B cell (primary cell): ENCODE measurements at regions not wholly inside any gene's neighbourhood (a gene's known extent, or its start where the extent isn't known, plus 50 kb on each side); places are given as distances from the start of the nearest gene placed in this dataset.

Experiments
- ATAC-seq: fragments of 200-7000 bp; cut with Tn5 transposase; one replicate; pipeline ENCODE4 v1.10.0; 2021; ENCODE audit warnings: low read depth, mild to moderate bottlenecking, moderate number of reproducible peaks, moderate library complexity
- CTCF ChIA-PET: fragments of 350-600 bp; sonication (Branson Sonifier 250); formaldehyde crosslinking; loops from one replicate; lab custom pipeline; 2021; ENCODE audit warnings: antibody characterized with exemption, inconsistent platforms; lab: Charles Lee
- POLR2A ChIA-PET: fragments of 350-600 bp; sonication (Branson Sonifier 250); formaldehyde crosslinking; loops from one replicate; lab custom pipeline; 2021; ENCODE audit warnings: antibody characterized with exemption; lab: Charles Lee
- DNase-seq: peaks from one replicate; pipeline ENCODE4 v3.0.0; 2013
- H2AFZ ChIP-seq: 2 replicates; pipeline ENCODE4 v1.6.1; 2012; ENCODE audit warnings: mild to moderate bottlenecking, low read depth, low read length; ENCODE audit not compliant: insufficient read depth, poor library complexity, severe bottlenecking
- H3K27ac ChIP-seq, 2 donors: 1 replicate in 1 of 2; 2 replicates in 1 of 2; pipeline ENCODE4 v1.5.1; 2012 to 2013; ENCODE audit warnings: low read length in 2 of 2, mild to moderate bottlenecking in 2 of 2, moderate library complexity in 1 of 2
- H3K27me3 ChIP-seq, 4 experiments: fragments of 200-600 bp in 1 of 4; sonication (generic) in 1 of 4; replicated peaks in 1 of 4; 1 replicate in 2 of 4; 2 replicates in 2 of 4; pipeline versions ENCODE4 v1.6.1 to v1.7.0; 2013 to 2016; ENCODE audit warnings: low read length in 3 of 4, mild to moderate bottlenecking in 2 of 4, mixed read lengths in 1 of 4, moderate library complexity in 1 of 4; ENCODE audit not compliant: insufficient read depth in 4 of 4, control insufficient read depth in 3 of 4; ENCODE audit errors: control extremely low read depth in 1 of 4
- H3K36me3 ChIP-seq, 2 experiments: replicated peaks in 1 of 2; 1 replicate in 1 of 2; 2 replicates in 1 of 2; pipeline versions ENCODE4 v1.6.1 to v1.7.1; 2013; ENCODE audit warnings: low read length in 1 of 2; ENCODE audit not compliant: insufficient read depth in 2 of 2, control insufficient read depth in 1 of 2; ENCODE audit errors: control extremely low read depth in 1 of 2, extremely low read depth in 1 of 2
- H3K4me1 ChIP-seq, 2 donors: fragments of 200-600 bp in 1 of 2; sonication (generic) in 1 of 2; 1 replicate in 1 of 2; 2 replicates in 1 of 2; pipeline versions ENCODE4 v1.5.1 to v1.6.1; 2013 to 2017; ENCODE audit warnings: low read length in 2 of 2; ENCODE audit not compliant: control insufficient read depth in 2 of 2, insufficient read depth in 2 of 2
- H3K4me2 ChIP-seq: replicated peaks from 2 replicates; pipeline ENCODE3; 2012; ENCODE audit warnings: mild to moderate bottlenecking, low read depth, low read length; ENCODE audit not compliant: poor library complexity, severe bottlenecking
- H3K4me3 ChIP-seq, 5 experiments: fragments of 200-600 bp in 1 of 5; sonication (generic) in 1 of 5; 1 replicate in 3 of 5; 2 replicates in 2 of 5; pipeline versions ENCODE4 v1.5.1 to v1.7.0; 2011 to 2016; ENCODE audit warnings: low read length in 4 of 5, mild to moderate bottlenecking in 4 of 5, low read depth in 2 of 5, control low read depth in 1 of 5, moderate library complexity in 1 of 5; ENCODE audit not compliant: insufficient read depth in 1 of 5; ENCODE audit errors: control extremely low read depth in 1 of 5, extremely low read depth in 1 of 5
- H3K79me2 ChIP-seq: fragments of 200-600 bp; sonication (generic); one replicate; pipeline ENCODE4 v1.6.0; 2016; ENCODE audit warnings: low read length; ENCODE audit not compliant: control insufficient read depth, insufficient read depth
- H3K9ac ChIP-seq: fragments of 200-600 bp; sonication (generic); 2 replicates; pipeline ENCODE4 v1.6.1; 2017; ENCODE audit warnings: mild to moderate bottlenecking, low read length, moderate library complexity
- H3K9me3 ChIP-seq, 3 donors: one replicate each; pipeline versions ENCODE4 v1.6.1 to v1.7.1; 2013; ENCODE audit warnings: low read length in 2 of 3; ENCODE audit not compliant: control insufficient read depth in 2 of 3, insufficient read depth in 1 of 3; ENCODE audit errors: control extremely low read depth in 1 of 3
- H4K20me1 ChIP-seq: 2 replicates; pipeline ENCODE4 v1.6.0; 2012; ENCODE audit warnings: mild to moderate bottlenecking, low read length; ENCODE audit not compliant: insufficient read depth, control insufficient read depth, poor library complexity, severe bottlenecking
- H3K27ac Mint-ChIP-seq: one replicate; pipeline ENCODE4 v1.8.0; 2021; ENCODE audit warnings: mixed read lengths
- H3K27me3 Mint-ChIP-seq: one replicate; pipeline ENCODE4 v1.8.0; 2021; ENCODE audit warnings: mixed read lengths
- H3K4me1 Mint-ChIP-seq: one replicate; pipeline ENCODE4 v1.8.0; 2021; ENCODE audit warnings: mixed read lengths
- H3K4me3 Mint-ChIP-seq: one replicate; pipeline ENCODE4 v1.8.0; 2021; ENCODE audit warnings: mixed read lengths
- H3K9me3 Mint-ChIP-seq: one replicate; pipeline ENCODE4 v1.8.0; 2022; ENCODE audit warnings: mixed read lengths; ENCODE audit not compliant: insufficient read depth
- EZH2 ChIP-seq: IDR thresholded peaks from 2 replicates; pipeline ENCODE4 v1.6.1; 2012; ENCODE audit warnings: borderline replicate concordance, low read depth, mild to moderate bottlenecking, moderate library complexity, low read length; ENCODE audit not compliant: insufficient read depth, poor library complexity, severe bottlenecking
- WGBS: methylation state at CpG from one replicate; pipeline ENCODE4 v1.1.5; 2013; ENCODE audit warnings: missing lambda C conversion rate; ENCODE audit not compliant: insufficient coverage; 5-methylcytosine and 5-hydroxymethylcytosine counted together
- intact Hi-C: fragments of 100-400 bp; cut with micrococcal nuclease; formaldehyde crosslinking; loops from one replicate; pipeline ENCODE4 v1.10.0; 2022
- TF ChIP-seq, protein P1 (sequence below): fragments of 200-600 bp; IDR thresholded peaks from one replicate; pipeline ENCODE4 v1.8.0; 2022; ENCODE audit warnings: antibody characterized with exemption, mild to moderate bottlenecking

DNA sequence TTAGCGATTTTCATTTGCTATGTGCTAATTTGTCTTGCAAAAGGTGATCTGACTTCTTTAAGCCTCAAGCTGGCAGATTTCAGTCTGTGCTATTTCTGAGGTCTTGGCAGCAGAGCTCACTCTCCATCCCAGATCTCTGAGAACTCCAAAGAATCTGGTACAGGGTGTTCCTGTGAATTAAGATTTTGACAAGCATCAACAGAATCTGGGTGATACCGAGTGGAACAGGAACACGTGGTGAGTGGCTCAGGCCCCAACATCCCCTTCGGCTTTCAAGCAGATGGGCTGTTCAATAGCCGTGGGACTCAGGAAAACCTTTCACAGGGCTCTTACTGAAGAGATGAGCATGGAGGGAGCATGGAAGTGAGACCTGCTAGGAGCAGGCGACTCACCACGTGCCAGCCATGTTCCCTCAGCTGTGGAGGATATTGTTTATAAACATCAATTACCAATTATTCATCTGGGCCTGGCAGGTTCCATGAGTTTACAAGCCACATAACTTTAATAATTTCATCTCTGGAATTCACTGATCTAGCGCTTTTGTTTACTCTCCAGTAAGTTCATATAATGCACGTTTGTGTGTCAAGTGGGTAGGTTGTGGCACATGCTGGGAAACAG, 103.4 kb upstream of the SELENOK start:
- intact Hi-C loops = no loop called here
- Mint-ChIP-seq H3K27ac (no peak overlapping the region), H3K4me3 (no peak overlapping the region), H3K4me1 (peaks cover 4% of the 10 kb centered on the region), H3K9me3 (no peaks in the 10 kb centered on the region), H3K27me3 (peaks cover 14% of the 10 kb centered on the region)
- no peak overlapping the region for H3K4me2 ChIP-seq
- no peak overlapping the region for H3K4me3 ChIP-seq
- WGBS = 77% methylated on average over 4 of the region's 9 CpGs
- H3K27me3 ChIP-seq = no peaks in the 10 kb centered on the region
- DNase-seq (no peak), ATAC-seq (no peak)
- CTCF ChIA-PET = no interaction called here
- no peaks in the 10 kb centered on the region for H3K79me2 ChIP-seq
- H3K36me3 ChIP-seq = no peaks in the 10 kb centered on the region
- no peak overlapping the region for H2AFZ ChIP-seq
- no peak overlapping the region for H3K9ac ChIP-seq
- POLR2A ChIA-PET = no interaction called here
- TF ChIP-seq, protein P1, sequence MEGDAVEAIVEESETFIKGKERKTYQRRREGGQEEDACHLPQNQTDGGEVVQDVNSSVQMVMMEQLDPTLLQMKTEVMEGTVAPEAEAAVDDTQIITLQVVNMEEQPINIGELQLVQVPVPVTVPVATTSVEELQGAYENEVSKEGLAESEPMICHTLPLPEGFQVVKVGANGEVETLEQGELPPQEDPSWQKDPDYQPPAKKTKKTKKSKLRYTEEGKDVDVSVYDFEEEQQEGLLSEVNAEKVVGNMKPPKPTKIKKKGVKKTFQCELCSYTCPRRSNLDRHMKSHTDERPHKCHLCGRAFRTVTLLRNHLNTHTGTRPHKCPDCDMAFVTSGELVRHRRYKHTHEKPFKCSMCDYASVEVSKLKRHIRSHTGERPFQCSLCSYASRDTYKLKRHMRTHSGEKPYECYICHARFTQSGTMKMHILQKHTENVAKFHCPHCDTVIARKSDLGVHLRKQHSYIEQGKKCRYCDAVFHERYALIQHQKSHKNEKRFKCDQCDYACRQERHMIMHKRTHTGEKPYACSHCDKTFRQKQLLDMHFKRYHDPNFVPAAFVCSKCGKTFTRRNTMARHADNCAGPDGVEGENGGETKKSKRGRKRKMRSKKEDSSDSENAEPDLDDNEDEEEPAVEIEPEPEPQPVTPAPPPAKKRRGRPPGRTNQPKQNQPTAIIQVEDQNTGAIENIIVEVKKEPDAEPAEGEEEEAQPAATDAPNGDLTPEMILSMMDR = no peak
- TF ChIP-seq EZH2 = no peak
- no peaks in the 10 kb centered on the region for H4K20me1 ChIP-seq
- H3K4me1 ChIP-seq = no peaks in the 10 kb centered on the region
- H3K9me3 ChIP-seq = no peaks in the 10 kb centered on the region
- H3K27ac ChIP-seq = no peak overlapping the region

DNA sequence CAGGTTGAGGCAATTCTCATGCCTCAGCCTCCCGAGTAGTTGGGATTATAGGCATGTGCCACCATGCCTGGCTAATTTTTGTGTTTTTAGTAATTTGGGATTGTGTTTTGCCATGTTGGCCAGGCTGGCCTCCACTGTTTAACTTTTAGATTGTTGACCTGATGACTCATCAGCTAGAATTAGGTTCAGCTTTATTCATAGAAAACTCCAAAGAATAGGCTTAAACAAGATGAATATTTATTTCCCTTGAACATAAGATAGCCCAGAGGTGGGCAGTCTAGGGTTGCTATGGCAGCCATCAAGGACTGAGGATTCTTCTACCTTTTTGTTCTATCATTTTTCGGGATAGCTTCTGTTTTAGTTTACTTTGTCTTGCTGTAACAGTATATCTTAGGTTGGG, 99.6 kb upstream of the SELENOK start:
- H3K27me3 ChIP-seq = no peaks in the 10 kb centered on the region
- TF ChIP-seq, protein P1 = no peak
- TF ChIP-seq EZH2 = no peak
- H2AFZ ChIP-seq = no peak overlapping the region
- ChIA-PET POLR2A (no interaction called here), CTCF (no interaction called here)
- no peak overlapping the region for H3K27ac ChIP-seq
- H3K4me3 ChIP-seq = no peak overlapping the region
- DNase-seq = no peak
- Mint-ChIP-seq H3K4me3 (no peak overlapping the region), H3K9me3 (no peaks in the 10 kb centered on the region), H3K27ac (no peak overlapping the region), H3K4me1 (peaks cover 3% of the 10 kb centered on the region), H3K27me3 (peaks cover 5% of the 10 kb centered on the region)
- intact Hi-C loops = no loop called here
- no CpG with 5 or more reads among the region's 2 CpGs for WGBS
- no peak for ATAC-seq
- H3K4me2 ChIP-seq = no peak overlapping the region
- H4K20me1 ChIP-seq = no peaks in the 10 kb centered on the region
- H3K36me3 ChIP-seq = no peaks in the 10 kb centered on the region
- no peaks in the 10 kb centered on the region for H3K4me1 ChIP-seq
- H3K79me2 ChIP-seq = no peaks in the 10 kb centered on the region
- H3K9me3 ChIP-seq = no peaks in the 10 kb centered on the region
- no peak overlapping the region for H3K9ac ChIP-seq
